IPS-NIHi7 (cell line): ENCODE measurements at regions not wholly inside any gene's neighbourhood (a gene's known extent, or its start where the extent isn't known, plus 50 kb on each side); places are given as distances from the start of the nearest gene placed in this dataset.

Source experiments
- DNase-seq: peaks from one replicate; pipeline ENCODE4 v3.0.0; 2012; ENCODE audit warnings: mixed read lengths; ENCODE audit errors: extremely low spot score

- DNase-seq: no peak
Observed at GRCh38 chr4:13047591-13047990, 436.5 kb downstream of the RAB28 start.

- DNase-seq: no peak
Observed at GRCh38 chr4:13036841-13037240, 447.3 kb downstream of the RAB28 start.

- DNase-seq: no peak
Observed at GRCh38 chr4:13032936-13033335, 451.2 kb downstream of the RAB28 start.

- DNase-seq: no peak
Observed at GRCh38 chr4:13024147-13025105, 459.7 kb downstream of the RAB28 start.

- DNase-seq: no peak
Observed at GRCh38 chr4:13007802-13008470, 476.2 kb downstream of the RAB28 start.

- no peak for DNase-seq
Observed at GRCh38 chr4:12993923-12994322, 490.2 kb downstream of the RAB28 start.

GRCh38 chr4:12987284-12987683 lies 496.9 kb downstream of the RAB28 start:
- DNase-seq: no peak

- DNase-seq: no peak
Observed at GRCh38 chr4:12979797-12980196, 504.3 kb downstream of the RAB28 start.

- DNase-seq: no peak
Observed at GRCh38 chr4:12978310-12978709, 505.8 kb downstream of the RAB28 start.

- DNase-seq: no peak
Observed at GRCh38 chr4:12975511-12975910, 508.6 kb downstream of the RAB28 start.

- DNase-seq: no peak
Observed at GRCh38 chr4:12973522-12973921, 510.6 kb downstream of the RAB28 start.

GRCh38 chr4:12968345-12968744 lies 515.8 kb downstream of the RAB28 start:
- no peak for DNase-seq

- DNase-seq: no peak
Observed at GRCh38 chr4:12966726-12967125, 517.4 kb downstream of the RAB28 start.

- DNase-seq: no peak
Observed at GRCh38 chr4:12965334-12965733, 518.8 kb downstream of the RAB28 start.

- no peak for DNase-seq
Observed at GRCh38 chr4:12963912-12964311, 520.2 kb downstream of the RAB28 start.

- DNase-seq: no peak
Observed at GRCh38 chr4:12963291-12963690, 520.8 kb downstream of the RAB28 start.

- DNase-seq: no peak
Observed at GRCh38 chr4:12961713-12962112, 522.4 kb downstream of the RAB28 start.

- no peak for DNase-seq
Observed at GRCh38 chr4:12958436-12958835, 525.7 kb downstream of the RAB28 start.

GRCh38 chr4:12957108-12957507 lies 527.0 kb downstream of the RAB28 start:
- DNase-seq: no peak

GRCh38 chr4:12956026-12956425 lies 528.1 kb downstream of the RAB28 start:
- DNase-seq: no peak

- no peak for DNase-seq
Observed at GRCh38 chr4:12949719-12950490, 534.2 kb downstream of the RAB28 start.

GRCh38 chr4:12943069-12943468 lies 541.1 kb downstream of the RAB28 start:
- DNase-seq: no peak
